CD8-positive, alpha-beta memory T cell (primary cell): ENCODE measurements at regions not wholly inside any gene's neighbourhood (a gene's known extent, or its start where the extent isn't known, plus 50 kb on each side); places are given as distances from the start of the nearest gene placed in this dataset.

Experiments
- CTCF ChIA-PET: fragments of 350-600 bp; sonication (Branson Sonifier 250); formaldehyde crosslinking; loops from one replicate; lab custom pipeline; 2021; ENCODE audit warnings: antibody characterized with exemption; lab: Charles Lee
- POLR2A ChIA-PET: fragments of 350-600 bp; sonication (Branson Sonifier 250); formaldehyde crosslinking; loops from one replicate; lab custom pipeline; 2021; ENCODE audit warnings: antibody characterized with exemption; lab: Charles Lee
- DNase-seq, 5 donors: peaks; one replicate each; pipeline versions ENCODE4 v3.0.0 to v3.0.0-alpha.2; 2020 to 2022; ENCODE audit warnings: mixed read lengths in 1 of 5
- H3K27ac ChIP-seq: one replicate; pipeline ENCODE4 v1.7.0; 2013; ENCODE audit warnings: low read depth, mild to moderate bottlenecking, low read length, moderate library complexity
- H3K27me3 ChIP-seq: 2 replicates; pipeline ENCODE4 v1.7.0; 2013; ENCODE audit warnings: low read length, mild to moderate bottlenecking; ENCODE audit not compliant: insufficient read depth, poor library complexity, severe bottlenecking
- H3K36me3 ChIP-seq: 2 replicates; pipeline ENCODE4 v1.7.0; 2013; ENCODE audit warnings: mild to moderate bottlenecking, low read length, moderate library complexity; ENCODE audit not compliant: insufficient read depth
- H3K4me1 ChIP-seq: 2 replicates; pipeline ENCODE4 v1.7.0; 2013; ENCODE audit warnings: mild to moderate bottlenecking, low read length, moderate library complexity; ENCODE audit not compliant: insufficient read depth
- H3K4me3 ChIP-seq: 2 replicates; pipeline ENCODE4 v1.7.0; 2013; ENCODE audit warnings: mild to moderate bottlenecking, low read length
- H3K9me3 ChIP-seq: 2 replicates; pipeline ENCODE4 v1.7.0; 2013; ENCODE audit warnings: mild to moderate bottlenecking, low read length
- H3K27ac Mint-ChIP-seq, 8 donors: one replicate each; pipeline ENCODE4 v1.8.0; 2020 to 2021; ENCODE audit warnings: mixed read lengths in 8 of 8, mild to moderate bottlenecking in 6 of 8, inconsistent platforms in 3 of 8, moderate library complexity in 3 of 8
- H3K27me3 Mint-ChIP-seq, 2 donors: one replicate each; pipeline ENCODE4 v1.8.0; 2020 to 2021; ENCODE audit warnings: mixed read lengths in 2 of 2, mild to moderate bottlenecking in 1 of 2, moderate library complexity in 1 of 2
- H3K36me3 Mint-ChIP-seq, 3 donors: one replicate each; pipeline ENCODE4 v1.8.0; 2020 to 2021; ENCODE audit warnings: mixed read lengths in 3 of 3, inconsistent platforms in 1 of 3, mild to moderate bottlenecking in 1 of 3
- H3K4me1 Mint-ChIP-seq, 3 donors: one replicate each; pipeline ENCODE4 v1.8.0; 2020 to 2021; ENCODE audit warnings: mixed read lengths in 3 of 3, inconsistent platforms in 1 of 3, mild to moderate bottlenecking in 1 of 3
- H3K4me3 Mint-ChIP-seq, 7 donors: one replicate each; pipeline ENCODE4 v1.8.0; 2020 to 2021; ENCODE audit warnings: mixed read lengths in 7 of 7, mild to moderate bottlenecking in 6 of 7, moderate library complexity in 4 of 7, inconsistent platforms in 2 of 7
- H3K9me3 Mint-ChIP-seq, 5 donors: one replicate each; pipeline ENCODE4 v1.8.0; 2020 to 2022; ENCODE audit warnings: mixed read lengths in 5 of 5, mild to moderate bottlenecking in 3 of 5, moderate library complexity in 2 of 5, inconsistent platforms in 1 of 5

GRCh38 chr11:110918351-110918750 lies 206.1 kb upstream of the ARHGAP20 start:
- no peaks in the 10 kb centered on the region for H3K4me1 ChIP-seq
- peaks cover 0 to 11% (median 6%) of the 10 kb centered on the region in 5 donors for H3K9me3 Mint-ChIP-seq
- H3K9me3 ChIP-seq, result no peaks in the 10 kb centered on the region
- H3K4me1 Mint-ChIP-seq, result peaks cover 3 to 6% (median 4%) of the 10 kb centered on the region in 3 donors
- no peaks in the 10 kb centered on the region for H3K36me3 ChIP-seq
- no peak overlapping the region for H3K4me3 Mint-ChIP-seq
- no peak overlapping the region for H3K27ac ChIP-seq
- peaks cover 1 to 5% of the 10 kb centered on the region in 2 donors for H3K27me3 Mint-ChIP-seq
- H3K36me3 Mint-ChIP-seq, result no peaks in the 10 kb centered on the region
- no peak for DNase-seq
- H3K27ac Mint-ChIP-seq, result no peak overlapping the region
- ChIA-PET CTCF (no interaction called here), POLR2A (no interaction called here)
- no peak overlapping the region for H3K4me3 ChIP-seq
- H3K27me3 ChIP-seq, result no peaks in the 10 kb centered on the region

DNA sequence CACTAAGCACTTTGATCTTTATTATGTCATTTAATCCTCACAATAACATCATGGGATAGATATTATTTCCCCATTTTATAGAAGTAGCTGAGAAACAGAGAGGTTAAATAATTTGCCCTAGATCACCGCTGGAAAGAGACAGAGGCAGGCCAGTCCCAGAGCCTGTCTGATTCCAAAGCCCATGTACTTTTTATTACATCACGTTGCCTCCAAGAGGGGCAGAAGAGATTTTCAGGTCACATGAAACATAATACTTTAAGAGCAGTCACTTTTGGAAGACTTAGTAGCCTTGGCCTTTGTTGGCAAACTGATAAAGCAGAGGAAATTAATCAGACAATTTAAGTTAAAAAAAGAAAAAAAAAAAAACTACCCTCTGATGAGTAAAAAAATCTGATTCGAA lies 200.2 kb upstream of the ARHGAP20 start:
- Histone ChIP-seq H3K27ac (no peak overlapping the region), H3K9me3 (no peaks in the 10 kb centered on the region), H3K4me1 (peaks cover 15% of the 10 kb centered on the region), H3K4me3 (no peak overlapping the region), H3K27me3 (no peaks in the 10 kb centered on the region), H3K36me3 (no peaks in the 10 kb centered on the region)
- ChIA-PET POLR2A (no interaction called here), CTCF (no interaction called here)
- H3K9me3 Mint-ChIP-seq, result peaks cover 0 to 11% (median 5%) of the 10 kb centered on the region in 5 donors
- H3K4me1 Mint-ChIP-seq, result peaks cover 13 to 19% (median 15%) of the 10 kb centered on the region in 3 donors
- H3K27me3 Mint-ChIP-seq, result peaks cover 8 to 12% of the 10 kb centered on the region in 2 donors
- peaks cover 0 to 3% (median 0%) of the 10 kb centered on the region in 3 donors for H3K36me3 Mint-ChIP-seq
- H3K4me3 Mint-ChIP-seq, result no peak overlapping the region
- no peak overlapping the region for H3K27ac Mint-ChIP-seq
- no peak for DNase-seq

GRCh38 chr11:110910384-110910783 lies 198.1 kb upstream of the ARHGAP20 start:
- Histone ChIP-seq H3K4me3 (no peak overlapping the region), H3K4me1 (peaks cover 21% of the 10 kb centered on the region), H3K36me3 (no peaks in the 10 kb centered on the region), H3K27ac (no peak overlapping the region), H3K9me3 (no peaks in the 10 kb centered on the region), H3K27me3 (no peaks in the 10 kb centered on the region)
- peaks cover 0 to 4% (median 0%) of the 10 kb centered on the region in 3 donors for H3K36me3 Mint-ChIP-seq
- ChIA-PET CTCF (no interaction called here), POLR2A (interaction anchor here (0.6 kb wide), 1 partner anchor 8 kb away, joined by 3 read pairs; no protein-coding TSS in a partner anchor)
- no peak overlapping the region for H3K27ac Mint-ChIP-seq
- no peak for DNase-seq
- H3K9me3 Mint-ChIP-seq, result peaks cover 0 to 4% (median 0%) of the 10 kb centered on the region in 5 donors
- peaks cover 9 to 12% of the 10 kb centered on the region in 2 donors for H3K27me3 Mint-ChIP-seq
- peaks cover 18 to 25% (median 20%) of the 10 kb centered on the region in 3 donors for H3K4me1 Mint-ChIP-seq
- H3K4me3 Mint-ChIP-seq, result no peak overlapping the region

DNA sequence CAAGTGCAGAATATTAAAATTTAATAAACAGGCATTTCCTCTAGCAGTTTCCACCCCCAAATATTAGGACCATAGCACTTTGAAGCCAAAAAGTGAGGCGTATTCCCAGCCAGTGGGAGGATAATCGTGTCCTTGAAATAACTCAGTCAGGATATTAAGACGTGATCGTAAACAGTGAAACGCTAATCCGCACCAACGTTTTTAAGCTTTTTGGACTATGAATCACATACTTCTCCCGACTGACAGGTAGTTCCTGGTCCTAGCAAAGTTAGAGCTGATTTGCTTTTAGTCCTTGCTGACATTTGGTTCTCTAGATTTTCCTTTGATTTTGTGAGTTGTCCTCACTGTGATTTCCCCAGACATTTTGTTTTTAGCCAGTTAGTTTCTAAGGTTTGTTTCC lies 197.1 kb upstream of the ARHGAP20 start:
- Histone ChIP-seq H3K4me1 (peaks cover 21% of the 10 kb centered on the region), H3K9me3 (no peaks in the 10 kb centered on the region), H3K36me3 (no peaks in the 10 kb centered on the region), H3K27ac (no peak overlapping the region), H3K27me3 (no peaks in the 10 kb centered on the region), H3K4me3 (no peak overlapping the region)
- Mint-ChIP-seq H3K27ac (no peak overlapping the region), H3K9me3 (no peaks in the 10 kb centered on the region), H3K4me3 (no peak overlapping the region), H3K36me3 (peaks cover 0 to 4% (median 0%) of the 10 kb centered on the region in 3 donors), H3K4me1 (peaks cover 18 to 25% (median 20%) of the 10 kb centered on the region in 3 donors), H3K27me3 (peaks cover 8 to 12% of the 10 kb centered on the region in 2 donors)
- POLR2A ChIA-PET, result no interaction called here
- DNase-seq, result no peak
- CTCF ChIA-PET, result no interaction called here

DNA sequence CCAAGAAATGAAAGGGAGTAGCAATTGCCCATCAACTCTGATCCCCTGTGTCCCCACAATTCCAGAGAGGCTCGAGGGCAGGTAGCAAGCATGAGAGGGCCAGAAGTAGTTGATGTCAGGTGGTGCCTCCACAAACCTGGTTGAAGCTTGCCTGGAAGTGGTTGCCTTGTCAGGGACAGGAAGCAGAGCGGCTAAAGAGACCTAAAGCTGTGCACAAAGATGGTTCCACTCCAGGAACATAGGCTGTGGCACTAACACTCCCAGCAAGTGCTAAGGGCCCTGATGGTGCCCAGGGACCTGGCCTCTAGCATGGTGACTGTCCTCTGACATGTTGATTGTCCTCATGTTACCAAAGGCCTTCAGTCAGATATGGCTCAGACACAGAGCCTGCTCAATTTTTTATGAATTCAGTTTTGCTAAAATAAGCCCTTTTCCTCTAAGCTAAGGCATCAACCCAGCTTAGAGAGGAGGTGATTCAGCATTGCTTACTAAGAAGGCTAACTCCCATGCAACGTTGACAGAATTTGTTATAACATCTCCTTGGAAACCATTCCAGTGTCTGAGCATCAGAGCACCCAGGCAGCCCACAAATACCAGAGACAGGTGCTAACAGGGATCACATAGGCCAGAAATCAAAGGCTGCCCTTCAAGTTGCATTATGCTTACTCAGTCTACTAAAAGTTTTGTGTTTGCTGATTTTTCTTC lies 196.3 kb upstream of the ARHGAP20 start:
- Histone ChIP-seq H3K4me3 (peak overlapping the region; percentile 6), H3K9me3 (no peaks in the 10 kb centered on the region), H3K36me3 (no peaks in the 10 kb centered on the region), H3K27ac (no peak overlapping the region), H3K4me1 (peaks cover 21% of the 10 kb centered on the region), H3K27me3 (no peaks in the 10 kb centered on the region)
- ChIA-PET POLR2A (no interaction called here), CTCF (no interaction called here)
- H3K4me1 Mint-ChIP-seq, result peaks cover 18 to 25% (median 20%) of the 10 kb centered on the region in 3 donors
- DNase-seq, result no peak
- no peaks in the 10 kb centered on the region for H3K9me3 Mint-ChIP-seq
- peaks cover 0 to 4% (median 0%) of the 10 kb centered on the region in 3 donors for H3K36me3 Mint-ChIP-seq
- peak overlapping the region in 1 of 8 donors; percentile 77 for H3K27ac Mint-ChIP-seq
- H3K27me3 Mint-ChIP-seq, result peaks cover 8% of the 10 kb centered on the region in 2 donors
- no peak overlapping the region for H3K4me3 Mint-ChIP-seq

- Histone ChIP-seq H3K9me3 (no peaks in the 10 kb centered on the region), H3K27ac (no peak overlapping the region), H3K36me3 (no peaks in the 10 kb centered on the region), H3K4me1 (peaks cover 21% of the 10 kb centered on the region), H3K27me3 (no peaks in the 10 kb centered on the region), H3K4me3 (peak overlapping the region; percentile 6)
- Mint-ChIP-seq H3K27me3 (peaks cover 8% of the 10 kb centered on the region in 2 donors), H3K36me3 (peaks cover 0 to 4% (median 0%) of the 10 kb centered on the region in 3 donors), H3K27ac (peak overlapping the region in 3 of 8 donors; percentile 0 to 83 (median 6)), H3K4me3 (peak overlapping the region in 3 of 7 donors; percentile 6 to 40 (median 28)), H3K4me1 (peaks cover 18 to 25% (median 20%) of the 10 kb centered on the region in 3 donors), H3K9me3 (no peaks in the 10 kb centered on the region)
- peak in 2 of 5 donors; percentile 3 to 22 for DNase-seq
- POLR2A ChIA-PET, result no interaction called here
- CTCF ChIA-PET, result no interaction called here
These were observed 195.4 kb upstream of the ARHGAP20 start for GRCh38 chr11:110907629-110908028.

DNA sequence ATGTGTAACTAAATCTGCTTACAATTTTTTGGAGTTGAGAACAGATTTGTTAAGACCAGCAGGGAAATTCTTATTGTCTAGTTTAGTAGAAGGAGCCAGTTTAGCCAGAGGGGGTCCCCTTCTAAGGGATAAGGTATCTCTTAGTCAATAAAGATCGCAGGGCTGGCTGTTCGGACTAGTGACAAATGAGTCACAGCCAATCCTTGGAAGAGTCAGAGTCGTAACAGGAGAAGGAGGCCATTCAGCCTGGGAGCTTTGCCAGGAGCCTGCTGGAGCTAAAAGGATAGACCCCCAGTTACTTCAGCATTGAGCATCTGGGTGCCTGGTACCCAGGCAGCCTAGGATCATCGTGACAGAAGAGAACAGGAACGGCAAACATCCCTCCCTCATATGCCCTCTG lies 191.6 kb upstream of the ARHGAP20 start:
- Mint-ChIP-seq H3K27me3 (peaks cover 5 to 8% of the 10 kb centered on the region in 2 donors), H3K9me3 (no peaks in the 10 kb centered on the region), H3K4me3 (no peak overlapping the region), H3K27ac (no peak overlapping the region), H3K36me3 (peaks cover 0 to 4% (median 0%) of the 10 kb centered on the region in 3 donors), H3K4me1 (peaks cover 17 to 20% (median 18%) of the 10 kb centered on the region in 3 donors)
- Histone ChIP-seq H3K27ac (no peak overlapping the region), H3K27me3 (no peaks in the 10 kb centered on the region), H3K9me3 (no peaks in the 10 kb centered on the region), H3K4me1 (peaks cover 20% of the 10 kb centered on the region), H3K4me3 (no peak overlapping the region), H3K36me3 (no peaks in the 10 kb centered on the region)
- DNase-seq, result no peak
- CTCF ChIA-PET, result no interaction called here
- POLR2A ChIA-PET, result no interaction called here

- no peak overlapping the region for H3K27ac ChIP-seq
- no peaks in the 10 kb centered on the region for H3K9me3 ChIP-seq
- ChIA-PET POLR2A (no interaction called here), CTCF (no interaction called here)
- DNase-seq, result no peak
- Mint-ChIP-seq H3K4me1 (peaks cover 14 to 16% (median 14%) of the 10 kb centered on the region in 3 donors), H3K27ac (no peak overlapping the region), H3K36me3 (peaks cover 0 to 4% (median 0%) of the 10 kb centered on the region in 3 donors), H3K27me3 (peaks cover 5 to 8% of the 10 kb centered on the region in 2 donors), H3K4me3 (no peak overlapping the region), H3K9me3 (no peaks in the 10 kb centered on the region)
- H3K27me3 ChIP-seq, result no peaks in the 10 kb centered on the region
- peaks cover 15% of the 10 kb centered on the region for H3K4me1 ChIP-seq
- H3K4me3 ChIP-seq, result no peak overlapping the region
- no peaks in the 10 kb centered on the region for H3K36me3 ChIP-seq
These were observed 191.1 kb upstream of the ARHGAP20 start for GRCh38 chr11:110903378-110903777.
